ENCODE measurements at regions not wholly inside any gene's neighbourhood (a gene's known extent, or its start where the extent isn't known, plus 50 kb on each side); places are given as distances from the start of the nearest gene placed in this dataset.

DNA sequence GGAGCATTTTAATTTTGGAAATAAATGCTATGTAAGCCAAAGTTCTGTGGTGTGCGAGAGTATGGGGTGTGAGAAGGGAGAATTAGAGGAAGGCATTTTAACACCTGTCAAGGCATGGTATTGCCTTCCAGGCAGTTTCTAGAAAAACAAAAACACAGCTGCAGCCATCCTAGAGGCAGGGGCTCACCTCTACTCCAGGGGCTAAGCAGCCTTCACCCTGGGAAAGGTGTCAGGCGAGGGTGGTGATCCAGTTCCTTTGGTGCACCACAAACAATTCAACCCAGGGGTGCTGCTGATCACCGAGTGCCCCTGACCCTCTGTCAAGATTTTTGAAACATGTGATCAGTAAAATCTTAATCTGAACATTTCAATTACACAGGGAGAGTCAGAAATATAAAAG is 59.2 kb upstream of the GPR26 start:
- no TSS peak for BruUV-seq (replicated peaks)
- Histone ChIP-seq H3K36me3 (replicated peaks in 1 of 2; ENCODE audit: control insufficient read depth in 1 of 2, insufficient read depth in 2 of 2, low read length in 2 of 2) (no peaks in the 10 kb centered on the region), H3K9me3 (ENCODE audit: low read length) (no peaks in the 10 kb centered on the region), H3K4me2 (ENCODE audit: low read depth, low read length) (no peak overlapping the region), H3K4me3 (replicated peaks in 1 of 3; ENCODE audit: insufficient read depth in 1 of 3, low read depth in 2 of 3, low read length in 3 of 3) (no peak overlapping the region), H3K27me3 (ENCODE audit: control insufficient read depth in 1 of 2, insufficient read depth in 2 of 2, low read length in 2 of 2) (peaks cover 0 to 4% of the 10 kb centered on the region in 2 experiments; a peak in 2 of 5 replicates), H3K79me2 (ENCODE audit: insufficient read depth, low read length) (no peaks in the 10 kb centered on the region), H3K4me1 (ENCODE audit: insufficient read depth, low read length) (no peaks in the 10 kb centered on the region), H3K9ac (ENCODE audit: insufficient read depth, low read depth, low read length) (no peak overlapping the region), H4K20me1 (ENCODE audit: insufficient read depth, low read length) (no peaks in the 10 kb centered on the region), H2AFZ (ENCODE audit: low read length) (no peak overlapping the region), H3K27ac (ENCODE audit: extremely low read length, insufficient read depth, low read length) (no peak overlapping the region)
- intact Hi-C loops (cut with micrococcal nuclease; ENCODE audit: unreplicated experiment), result no loop called here
- 2% methylated on average over 3 of the region's 3 CpGs for WGBS (ENCODE audit: low lambda C conversion rate)
- ChIA-PET CTCF (ENCODE audit: low intra/inter-chr PET ratio, low total read pairs) (no interaction called here), POLR2A (no interaction called here)
- TF ChIP-seq, protein P1, sequence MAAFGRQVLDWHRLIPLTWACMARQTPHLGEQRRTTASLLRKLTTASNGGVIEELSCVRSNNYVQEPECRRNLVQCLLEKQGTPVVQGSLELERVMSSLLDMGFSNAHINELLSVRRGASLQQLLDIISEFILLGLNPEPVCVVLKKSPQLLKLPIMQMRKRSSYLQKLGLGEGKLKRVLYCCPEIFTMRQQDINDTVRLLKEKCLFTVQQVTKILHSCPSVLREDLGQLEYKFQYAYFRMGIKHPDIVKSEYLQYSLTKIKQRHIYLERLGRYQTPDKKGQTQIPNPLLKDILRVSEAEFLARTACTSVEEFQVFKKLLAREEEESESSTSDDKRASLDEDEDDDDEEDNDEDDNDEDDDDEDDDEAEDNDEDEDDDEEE (CRISPR knock-in tag; IDR thresholded peaks at IDR 0.05), result no peak
- no peak for TF ChIP-seq IRX3 (CRISPR knock-in tag; IDR thresholded peaks at IDR 0.05; ENCODE audit: borderline replicate concordance, low read depth)
- no peak for TF ChIP-seq ZNF678 (CRISPR knock-in tag; IDR thresholded peaks at IDR 0.05)
- TF ChIP-seq KDM5B (CRISPR knock-in tag; IDR thresholded peaks at IDR 0.05; ENCODE audit: borderline replicate concordance), result no peak
- no peak for TF ChIP-seq PCBP2 (optimal IDR thresholded peaks at IDR 0.05; ENCODE audit: low read depth, low read length, poor library complexity, severe bottlenecking)
- no peak for TF ChIP-seq BORCS8-MEF2B (CRISPR knock-in tag; IDR thresholded peaks at IDR 0.05)
- no peak for FAIRE-seq
- no peak for DNase-seq (ENCODE audit: low spot score)
- no peak for ATAC-seq
- in situ Hi-C loops (cut with HindIII; ENCODE audit: extremely low pct_ligation_motif_present, low pct_unique_long_range_greater_than_20kb), result no loop called here

DNA sequence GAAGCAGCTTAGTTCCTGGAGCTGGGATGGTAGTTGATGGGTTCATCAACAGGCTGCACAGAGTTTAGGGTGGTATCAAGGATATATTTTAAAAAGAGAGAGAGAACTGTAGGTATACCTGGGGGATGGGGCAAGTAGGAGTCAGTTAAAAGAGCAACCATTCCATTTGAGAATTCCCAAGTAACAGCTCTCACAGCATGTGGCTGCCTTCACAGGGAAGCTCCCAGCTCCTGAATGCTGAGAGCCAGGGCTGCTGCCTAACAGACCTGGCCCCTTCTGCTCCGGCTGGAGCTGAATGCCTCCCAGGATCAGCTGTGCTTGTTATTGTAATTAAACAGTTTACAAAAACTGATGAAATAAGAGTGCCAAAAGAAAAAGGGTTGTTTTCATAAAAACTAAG is 58.8 kb upstream of the GPR26 start:
- no peak for FAIRE-seq
- TF ChIP-seq ZNF207 (IDR thresholded peaks at IDR 0.05; ENCODE audit: borderline replicate concordance) (no peak), ZNF225 (CRISPR knock-in tag; IDR thresholded peaks at IDR 0.05) (no peak), NPAS2 (CRISPR knock-in tag; IDR thresholded peaks at IDR 0.05; ENCODE audit: borderline replicate concordance) (no peak)
- TF ChIP-seq, protein P2, sequence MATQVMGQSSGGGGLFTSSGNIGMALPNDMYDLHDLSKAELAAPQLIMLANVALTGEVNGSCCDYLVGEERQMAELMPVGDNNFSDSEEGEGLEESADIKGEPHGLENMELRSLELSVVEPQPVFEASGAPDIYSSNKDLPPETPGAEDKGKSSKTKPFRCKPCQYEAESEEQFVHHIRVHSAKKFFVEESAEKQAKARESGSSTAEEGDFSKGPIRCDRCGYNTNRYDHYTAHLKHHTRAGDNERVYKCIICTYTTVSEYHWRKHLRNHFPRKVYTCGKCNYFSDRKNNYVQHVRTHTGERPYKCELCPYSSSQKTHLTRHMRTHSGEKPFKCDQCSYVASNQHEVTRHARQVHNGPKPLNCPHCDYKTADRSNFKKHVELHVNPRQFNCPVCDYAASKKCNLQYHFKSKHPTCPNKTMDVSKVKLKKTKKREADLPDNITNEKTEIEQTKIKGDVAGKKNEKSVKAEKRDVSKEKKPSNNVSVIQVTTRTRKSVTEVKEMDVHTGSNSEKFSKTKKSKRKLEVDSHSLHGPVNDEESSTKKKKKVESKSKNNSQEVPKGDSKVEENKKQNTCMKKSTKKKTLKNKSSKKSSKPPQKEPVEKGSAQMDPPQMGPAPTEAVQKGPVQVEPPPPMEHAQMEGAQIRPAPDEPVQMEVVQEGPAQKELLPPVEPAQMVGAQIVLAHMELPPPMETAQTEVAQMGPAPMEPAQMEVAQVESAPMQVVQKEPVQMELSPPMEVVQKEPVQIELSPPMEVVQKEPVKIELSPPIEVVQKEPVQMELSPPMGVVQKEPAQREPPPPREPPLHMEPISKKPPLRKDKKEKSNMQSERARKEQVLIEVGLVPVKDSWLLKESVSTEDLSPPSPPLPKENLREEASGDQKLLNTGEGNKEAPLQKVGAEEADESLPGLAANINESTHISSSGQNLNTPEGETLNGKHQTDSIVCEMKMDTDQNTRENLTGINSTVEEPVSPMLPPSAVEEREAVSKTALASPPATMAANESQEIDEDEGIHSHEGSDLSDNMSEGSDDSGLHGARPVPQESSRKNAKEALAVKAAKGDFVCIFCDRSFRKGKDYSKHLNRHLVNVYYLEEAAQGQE (IDR thresholded peaks at IDR 0.05; ENCODE audit: borderline replicate concordance in 1 of 2, low read depth in 1 of 2, low read length in 2 of 2), result no peak

More for the DNA sequence above, 58.8 kb upstream of the GPR26 start:
- ChIA-PET CTCF (ENCODE audit: low intra/inter-chr PET ratio, low total read pairs) (no interaction called here), POLR2A (no interaction called here)
- no peaks in the 10 kb centered on the region for H3K79me2 ChIP-seq (ENCODE audit: insufficient read depth, low read length)
- no TSS peak for BruUV-seq (replicated peaks)
- H3K4me2 ChIP-seq (ENCODE audit: low read depth, low read length), result no peak overlapping the region
- no peaks in the 10 kb centered on the region for H4K20me1 ChIP-seq (ENCODE audit: insufficient read depth, low read length)
- no peak overlapping the region for H3K4me3 ChIP-seq (replicated peaks in 1 of 3; ENCODE audit: insufficient read depth in 1 of 3, low read depth in 2 of 3, low read length in 3 of 3)
- H3K36me3 ChIP-seq (replicated peaks in 1 of 2; ENCODE audit: control insufficient read depth in 1 of 2, insufficient read depth in 2 of 2, low read length in 2 of 2), result no peaks in the 10 kb centered on the region
- H3K27me3 ChIP-seq (ENCODE audit: control insufficient read depth in 1 of 2, insufficient read depth in 2 of 2, low read length in 2 of 2), result peaks cover 0 to 4% of the 10 kb centered on the region in 2 experiments; a peak in 2 of 5 replicates
- in situ Hi-C loops (cut with HindIII; ENCODE audit: extremely low pct_ligation_motif_present, low pct_unique_long_range_greater_than_20kb), result no loop called here
- H2AFZ ChIP-seq (ENCODE audit: low read length), result no peak overlapping the region
- no peak overlapping the region for H3K27ac ChIP-seq (ENCODE audit: extremely low read length, insufficient read depth, low read length)
- intact Hi-C loops (cut with micrococcal nuclease; ENCODE audit: unreplicated experiment), result no loop called here
- 50% methylated on average over 1 of the region's 1 CpG for WGBS (ENCODE audit: low lambda C conversion rate)
- no peaks in the 10 kb centered on the region for H3K4me1 ChIP-seq (ENCODE audit: insufficient read depth, low read length)
- no peak for DNase-seq (ENCODE audit: low spot score)
- no peak for ATAC-seq
- no peaks in the 10 kb centered on the region for H3K9me3 ChIP-seq (ENCODE audit: low read length)
- no peak overlapping the region for H3K9ac ChIP-seq (ENCODE audit: insufficient read depth, low read depth, low read length)

All from HepG2 (cell line).